ENCODE measurements at regions not wholly inside any gene's neighbourhood (a gene's known extent, or its start where the extent isn't known, plus 50 kb on each side); places are given as distances from the start of the nearest gene placed in this dataset.

- TF ChIP-seq EZH2phosphoT487 (IDR thresholded peaks at IDR 0.05; ENCODE audit: low read depth, severe bottlenecking, unreplicated experiment) (no peak), CTCF (IDR thresholded peaks at IDR 0.05; ENCODE audit: poor library complexity) (no peak)
Observed at GRCh38 chr16:55047903-55048497, 117.3 kb downstream of the IRX5 start.
